PC-9 (cell line): ENCODE measurements at regions not wholly inside any gene's neighbourhood (a gene's known extent, or its start where the extent isn't known, plus 50 kb on each side); places are given as distances from the start of the nearest gene placed in this dataset.

ENCODE experiments used
- BruUV-seq: library from RNA; stranded (reverse); fragments of 400-500 nt; replicated peaks from 2 replicates; lab custom pipeline; 2021; lab: Mats Ljungman, UMichigan
- CTCF ChIA-PET: fragments of 300-600 bp; sonication (Branson Sonifier 250); formaldehyde crosslinking; loops from one replicate; lab custom pipeline; 2022; ENCODE audit warnings: antibody characterized with exemption; lab: Charles Lee
- POLR2A ChIA-PET: fragments of 300-600 bp; sonication (Branson Sonifier 250); formaldehyde crosslinking; loops from one replicate; lab custom pipeline; 2022; ENCODE audit warnings: antibody characterized with exemption; ENCODE audit not compliant: unreplicated experiment; lab: Charles Lee
- DNase-seq, 2 experiments: peaks; one replicate each; pipeline versions ENCODE4 v3.0.0 to v3.0.0-alpha.2; 2015 to 2022; ENCODE audit warnings: mixed read lengths in 1 of 2
- H2AFZ ChIP-seq: fragments of 200-600 bp; sonication (generic); 2 replicates; pipeline ENCODE4 v1.8.1; 2017; ENCODE audit warnings: antibody characterized with exemption
- H3F3A ChIP-seq: fragments of 200-600 bp; sonication (generic); 2 replicates; pipeline ENCODE4 v1.8.1; 2017; ENCODE audit warnings: antibody characterized with exemption, mild to moderate bottlenecking, low read depth; ENCODE audit not compliant: insufficient read depth
- H3K27ac ChIP-seq: fragments of 200-600 bp; sonication (generic); 2 replicates; pipeline ENCODE4 v1.6.1; 2016; ENCODE audit warnings: mixed run types
- H3K27me3 ChIP-seq: fragments of 200-600 bp; sonication (generic); 2 replicates; pipeline ENCODE4 v1.6.1; 2016; ENCODE audit warnings: low read depth, mixed run types; ENCODE audit not compliant: insufficient read depth
- H3K36me3 ChIP-seq: fragments of 200-600 bp; sonication (generic); 2 replicates; pipeline ENCODE4 v1.6.1; 2016; ENCODE audit warnings: low read depth, mixed run types
- H3K4me1 ChIP-seq: fragments of 200-600 bp; sonication (generic); replicated peaks from 2 replicates; pipeline ENCODE4 v1.6.1; 2016; ENCODE audit warnings: mixed run types; ENCODE audit not compliant: insufficient read depth
- H3K4me2 ChIP-seq: fragments of 200-600 bp; sonication (generic); 2 replicates; pipeline ENCODE4 v1.6.1; 2017; ENCODE audit warnings: mixed run types
- H3K4me3 ChIP-seq: fragments of 200-600 bp; sonication (generic); 2 replicates; pipeline ENCODE4 v1.6.1; 2016; ENCODE audit warnings: mixed run types
- H3K79me2 ChIP-seq: fragments of 200-600 bp; sonication (generic); 2 replicates; pipeline ENCODE4 v1.6.1; 2017; ENCODE audit warnings: low read depth, mixed run types
- H3K9me2 ChIP-seq: fragments of 200-600 bp; sonication (generic); 2 replicates; pipeline ENCODE4 v1.8.1; 2017; ENCODE audit warnings: mild to moderate bottlenecking; ENCODE audit not compliant: insufficient read depth
- H3K9me3 ChIP-seq: fragments of 200-600 bp; sonication (generic); 2 replicates; pipeline ENCODE4 v1.8.1; 2016; ENCODE audit warnings: low read depth; ENCODE audit not compliant: insufficient read depth
- H4K20me1 ChIP-seq: fragments of 200-600 bp; sonication (generic); 2 replicates; pipeline ENCODE4 v1.8.1; 2017; ENCODE audit not compliant: insufficient read depth
- CTCF ChIP-seq: fragments of 200-600 bp; sonication (generic); conservative IDR thresholded peaks from 2 replicates; pipeline ENCODE4 v1.6.1; 2017; ENCODE audit warnings: mixed run types, antibody characterized with exemption, mild to moderate bottlenecking, moderate library complexity
- EZH2 ChIP-seq: fragments of 200-600 bp; sonication (generic); IDR thresholded peaks from 2 replicates; pipeline ENCODE4 v1.8.0; 2017; ENCODE audit warnings: antibody characterized with exemption, low read depth
- intact Hi-C: fragments of 100-400 bp; cut with micrococcal nuclease; formaldehyde crosslinking; loops from one replicate; pipeline ENCODE4 v1.10.0; 2022; ENCODE audit not compliant: unreplicated experiment

- Histone ChIP-seq H3K79me2 (no peaks in the 10 kb centered on the region), H3K9me3 (no peaks in the 10 kb centered on the region), H3K27me3 (no peaks in the 10 kb centered on the region), H3F3A (peaks cover 24% of the 10 kb centered on the region; the same call in 1 of the 2 replicates), H3K4me2 (no peak overlapping the region), H3K9me2 (no peaks in the 10 kb centered on the region), H3K4me3 (no peak overlapping the region), H3K36me3 (no peaks in the 10 kb centered on the region), H3K4me1 (peaks cover 40% of the 10 kb centered on the region), H3K27ac (no peak overlapping the region), H2AFZ (no peak overlapping the region), H4K20me1 (no peaks in the 10 kb centered on the region)
- ChIA-PET CTCF (no interaction called here), POLR2A (interaction anchor here (0.6 kb wide), 1 partner anchor 92 kb away, joined by 3 read pairs; no protein-coding TSS in a partner anchor)
- no TSS peak for BruUV-seq
- DNase-seq, result no peak
- no peak for TF ChIP-seq EZH2
- intact Hi-C loops, result loop anchor here (10.0 kb wide), 1 partner anchor 96 kb away; no protein-coding TSS in a partner anchor
Measured at GRCh38 chr3:160130950-160131349, 94.3 kb upstream of the C3orf80 start.

GRCh38 chr3:160132226-160132625 is 93.0 kb upstream of the C3orf80 start:
- peaks cover 35% of the 10 kb centered on the region for H3K4me1 ChIP-seq
- H3K4me3 ChIP-seq, result no peak overlapping the region
- intact Hi-C loops, result loop anchor here (10.0 kb wide), 1 partner anchor 97 kb away; no protein-coding TSS in a partner anchor
- H3K9me3 ChIP-seq, result no peaks in the 10 kb centered on the region
- no TSS peak for BruUV-seq
- DNase-seq, result no peak
- no peaks in the 10 kb centered on the region for H4K20me1 ChIP-seq
- CTCF ChIA-PET, result no interaction called here
- POLR2A ChIA-PET, result no interaction called here
- no peaks in the 10 kb centered on the region for H3K36me3 ChIP-seq
- H3K27me3 ChIP-seq, result no peaks in the 10 kb centered on the region
- no peak overlapping the region for H3K27ac ChIP-seq
- no peaks in the 10 kb centered on the region for H3K9me2 ChIP-seq
- TF ChIP-seq CTCF, result no peak
- TF ChIP-seq EZH2, result no peak
- H2AFZ ChIP-seq, result no peak overlapping the region
- H3F3A ChIP-seq, result peaks cover 24% of the 10 kb centered on the region; the same call in 1 of the 2 replicates
- H3K4me2 ChIP-seq, result no peak overlapping the region
- no peaks in the 10 kb centered on the region for H3K79me2 ChIP-seq

- H3F3A ChIP-seq, result peaks cover 27% of the 10 kb centered on the region; the same call in 1 of the 2 replicates
- peak overlapping the region; percentile 23 for H3K4me2 ChIP-seq
- intact Hi-C loops, result loop anchor here (10.0 kb wide), 1 partner anchor 99 kb away; no protein-coding TSS in a partner anchor
- no peaks in the 10 kb centered on the region for H3K79me2 ChIP-seq
- H4K20me1 ChIP-seq, result no peaks in the 10 kb centered on the region
- H3K4me1 ChIP-seq, result peaks cover 35% of the 10 kb centered on the region
- DNase-seq, result peak; percentile 31 to 49
- no peak overlapping the region for H2AFZ ChIP-seq
- ChIA-PET POLR2A (no interaction called here), CTCF (interaction anchor here (0.7 to 1.3 kb wide), 3 partner anchors 100 to 568 kb away, joined by 3 to 5 read pairs (median 4); no protein-coding TSS in a partner anchor)
- H3K36me3 ChIP-seq, result no peaks in the 10 kb centered on the region
- H3K4me3 ChIP-seq, result no peak overlapping the region
- no TSS peak for BruUV-seq
- H3K27ac ChIP-seq, result peak overlapping the region; percentile 81
- no peaks in the 10 kb centered on the region for H3K9me3 ChIP-seq
- H3K27me3 ChIP-seq, result no peaks in the 10 kb centered on the region
- H3K9me2 ChIP-seq, result no peaks in the 10 kb centered on the region
- no peak for TF ChIP-seq CTCF
- TF ChIP-seq EZH2, result no peak
Measured at GRCh38 chr3:160133757-160134156, 91.5 kb upstream of the C3orf80 start.
